ENCODE measurements at regions not wholly inside any gene's neighbourhood (a gene's known extent, or its start where the extent isn't known, plus 50 kb on each side); places are given as distances from the start of the nearest gene placed in this dataset.

DNA sequence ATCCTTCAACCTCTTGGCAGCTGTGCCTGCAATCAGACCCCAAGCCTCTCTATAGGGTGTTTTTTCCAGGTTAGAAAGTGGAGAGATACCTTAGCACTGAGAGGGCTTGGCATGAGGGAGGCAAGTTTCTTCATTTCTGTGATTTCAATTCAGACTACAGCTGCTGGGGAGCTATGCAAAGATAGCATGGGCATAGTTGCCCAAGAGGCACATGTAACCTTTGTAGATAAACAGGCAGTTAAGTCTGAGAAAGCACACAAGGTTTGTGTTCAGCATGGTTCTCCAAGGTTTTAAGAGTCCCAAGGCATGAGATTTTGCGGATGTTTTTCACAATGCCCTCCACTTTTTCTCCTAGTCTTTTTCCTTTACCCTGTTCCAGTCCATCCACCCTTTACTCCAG lies 385.0 kb upstream of the ETAA1 start:
- TF ChIP-seq RAD21 (IDR thresholded peaks at IDR 0.05; ENCODE audit: low read depth) (no peak), YY1 (IDR thresholded peaks at IDR 0.05; ENCODE audit: low read depth) (no peak), EP300 (IDR thresholded peaks at IDR 0.05; ENCODE audit: borderline replicate concordance) (no peak), TAF1 (IDR thresholded peaks at IDR 0.05; ENCODE audit: low read depth) (no peak), ZBTB7A (IDR thresholded peaks at IDR 0.05; ENCODE audit: low read depth) (no peak), CREB1 (IDR thresholded peaks at IDR 0.05; ENCODE audit: low read depth) (no peak), CEBPB (IDR thresholded peaks at IDR 0.05) (no peak)
- TF ChIP-seq, protein P1, sequence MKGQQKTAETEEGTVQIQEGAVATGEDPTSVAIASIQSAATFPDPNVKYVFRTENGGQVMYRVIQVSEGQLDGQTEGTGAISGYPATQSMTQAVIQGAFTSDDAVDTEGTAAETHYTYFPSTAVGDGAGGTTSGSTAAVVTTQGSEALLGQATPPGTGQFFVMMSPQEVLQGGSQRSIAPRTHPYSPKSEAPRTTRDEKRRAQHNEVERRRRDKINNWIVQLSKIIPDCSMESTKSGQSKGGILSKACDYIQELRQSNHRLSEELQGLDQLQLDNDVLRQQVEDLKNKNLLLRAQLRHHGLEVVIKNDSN (IDR thresholded peaks at IDR 0.05): no peak
- TF ChIP-seq, protein P2, sequence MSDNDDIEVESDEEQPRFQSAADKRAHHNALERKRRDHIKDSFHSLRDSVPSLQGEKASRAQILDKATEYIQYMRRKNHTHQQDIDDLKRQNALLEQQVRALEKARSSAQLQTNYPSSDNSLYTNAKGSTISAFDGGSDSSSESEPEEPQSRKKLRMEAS (IDR thresholded peaks at IDR 0.05): no peak

Measured in Ishikawa (cell line).